ACHN (cell line): ENCODE measurements at regions not wholly inside any gene's neighbourhood (a gene's known extent, or its start where the extent isn't known, plus 50 kb on each side); places are given as distances from the start of the nearest gene placed in this dataset.

Experiments used
- DNase-seq: peaks from one replicate; pipeline ENCODE4 v3.0.0-alpha.2; 2015
- in situ Hi-C: cut with HindIII; loops from 2 replicates; pipeline ENCODE4 v1.10.0; 2017; ENCODE audit warnings: low sequenced_read_pairs, low pct_ligation_motif_present, low pct_unique_long_range_greater_than_20kb

GRCh38 chr14:101412739-101413138, 148.6 kb upstream of the DIO3 start:
- no peak for DNase-seq
- in situ Hi-C loops, result no loop called here

DNA sequence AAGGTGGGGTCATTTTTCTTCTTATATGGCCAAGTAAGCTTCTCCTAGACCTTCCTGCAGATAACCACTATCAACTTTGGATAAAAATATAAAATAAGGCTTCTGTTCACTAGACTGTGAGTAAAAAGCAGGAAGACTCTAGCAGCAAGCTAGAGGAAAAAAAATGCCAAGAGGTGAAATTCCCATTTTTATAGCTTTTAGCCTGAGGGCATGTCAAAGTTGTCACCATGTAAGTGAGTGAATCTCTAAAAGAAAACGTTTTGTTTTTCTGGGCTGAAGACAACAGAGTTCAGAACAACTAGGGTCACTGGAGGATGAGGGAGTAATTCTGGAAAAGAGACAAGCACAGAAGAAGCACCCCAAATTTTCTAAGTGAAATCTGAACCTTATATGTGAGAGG, 143.9 kb upstream of the DIO3 start:
- DNase-seq, result no peak
- in situ Hi-C loops, result no loop called here

DNA sequence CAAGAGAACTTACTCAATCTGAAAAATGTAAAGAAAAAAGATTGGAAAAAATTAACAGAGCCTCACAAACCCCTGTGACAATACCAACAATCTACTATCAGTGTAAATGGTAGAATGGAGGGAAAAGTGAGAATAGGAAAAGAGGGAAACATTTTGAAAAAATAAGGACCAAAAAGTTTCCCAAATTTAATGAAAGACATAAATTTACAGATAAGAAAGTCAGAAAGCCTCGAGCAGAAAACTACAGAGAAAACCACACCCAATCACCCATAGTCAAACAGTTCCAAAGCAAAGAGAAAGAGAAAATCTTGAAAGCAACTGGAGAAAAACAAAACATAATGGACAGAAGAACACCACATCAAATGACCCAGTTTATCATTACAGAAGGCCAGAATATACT, 142.7 kb upstream of the DIO3 start:
- no peak for DNase-seq
- in situ Hi-C loops, result no loop called here

- DNase-seq, result no peak
- in situ Hi-C loops, result no loop called here
Observed at GRCh38 chr14:101426466-101426865, 134.8 kb upstream of the DIO3 start.

- DNase-seq, result no peak
- in situ Hi-C loops, result no loop called here
Observed at GRCh38 chr14:101428409-101428808, 132.9 kb upstream of the DIO3 start.

GRCh38 chr14:101435546-101435945, 125.7 kb upstream of the DIO3 start:
- in situ Hi-C loops, result no loop called here

GRCh38 chr14:101439023-101439422, 122.3 kb upstream of the DIO3 start:
- in situ Hi-C loops, result no loop called here
- no peak for DNase-seq

More at GRCh38 chr14:101435546-101435945, 125.7 kb upstream of the DIO3 start:
- DNase-seq, result no peak

GRCh38 chr14:101440496-101440895, 120.8 kb upstream of the DIO3 start:
- DNase-seq, result no peak
- in situ Hi-C loops, result no loop called here

- in situ Hi-C loops, result no loop called here
- no peak for DNase-seq
Observed at GRCh38 chr14:101441710-101442109, 119.6 kb upstream of the DIO3 start.

- no peak for DNase-seq
Observed at GRCh38 chr14:101442451-101442850, 118.8 kb upstream of the DIO3 start.

GRCh38 chr14:101444116-101444515, 117.2 kb upstream of the DIO3 start:
- in situ Hi-C loops, result no loop called here
- DNase-seq, result no peak

More at GRCh38 chr14:101442451-101442850, 118.8 kb upstream of the DIO3 start:
- in situ Hi-C loops, result no loop called here

DNA sequence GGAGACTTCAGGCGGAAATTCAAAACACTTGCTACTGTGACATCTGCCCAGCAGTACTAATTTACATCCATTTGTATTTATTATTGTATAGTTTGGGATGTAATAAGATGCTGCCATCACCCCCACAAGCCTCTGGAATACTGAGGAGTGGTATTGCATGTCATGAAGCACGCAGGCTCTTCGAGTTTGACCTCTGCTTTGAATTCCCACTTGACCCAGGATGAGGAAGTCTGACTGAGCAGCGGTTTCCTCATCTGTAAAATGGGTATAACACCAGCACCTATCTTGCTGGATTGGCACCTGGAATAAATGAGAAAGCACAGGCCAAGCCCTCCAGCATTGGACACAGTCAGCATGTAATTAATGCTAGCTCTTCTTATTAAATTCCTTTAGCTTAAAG, 116.0 kb upstream of the DIO3 start:
- DNase-seq, result no peak

DNA sequence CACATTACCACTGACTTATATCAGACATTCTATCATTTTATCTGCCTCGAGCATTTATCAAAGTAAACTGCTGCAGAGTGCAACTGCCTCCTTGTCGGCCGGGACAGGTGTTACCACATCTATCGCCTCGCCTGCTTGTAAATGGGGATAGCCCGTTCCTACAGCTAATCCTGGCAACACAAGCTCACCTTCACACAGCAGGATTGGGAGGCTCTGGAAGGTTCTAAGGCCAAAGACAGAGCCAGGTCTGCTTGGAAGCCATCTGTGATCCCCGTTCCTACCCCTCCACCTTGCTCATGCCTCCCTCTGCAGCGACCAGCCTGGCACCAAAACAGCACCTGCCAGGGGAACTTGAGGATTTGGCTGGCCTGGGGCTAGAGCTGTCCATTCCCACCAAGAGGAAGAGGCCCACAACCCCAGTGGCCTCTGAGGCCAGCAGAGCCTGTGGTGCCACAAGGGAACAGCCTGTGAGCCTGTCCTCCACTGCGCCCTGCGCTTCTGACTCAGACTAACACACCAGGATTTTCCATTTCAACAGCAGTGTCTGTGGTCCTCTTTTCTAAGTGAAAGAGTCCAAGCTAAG, 114.8 kb upstream of the DIO3 start:
- in situ Hi-C loops, result no loop called here
- no peak for DNase-seq

More for the DNA sequence above, 116.0 kb upstream of the DIO3 start:
- in situ Hi-C loops, result no loop called here

GRCh38 chr14:101449114-101449513, 112.2 kb upstream of the DIO3 start:
- no peak for DNase-seq
- in situ Hi-C loops, result no loop called here

DNA sequence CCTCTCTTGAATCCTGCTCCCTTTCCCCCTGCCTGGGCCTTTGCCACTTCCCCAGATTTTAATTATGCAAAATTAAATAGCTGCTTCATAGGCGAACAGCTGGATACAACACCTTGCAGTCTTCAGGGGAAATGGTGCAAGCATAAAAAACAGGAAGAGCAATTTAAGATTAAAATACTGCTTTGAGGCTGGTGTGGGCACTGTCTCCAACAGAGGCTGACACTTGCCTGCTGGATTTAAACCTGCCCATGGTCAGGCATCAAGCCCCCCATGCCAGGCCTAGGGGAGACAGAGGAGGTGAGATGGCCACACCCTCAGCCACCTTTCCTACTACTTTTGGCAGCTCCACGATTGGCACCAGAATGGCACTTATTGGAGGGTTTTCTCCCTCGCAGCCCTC, 110.1 kb upstream of the DIO3 start:
- in situ Hi-C loops, result no loop called here
- no peak for DNase-seq

GRCh38 chr14:101453225-101453624, 108.1 kb upstream of the DIO3 start:
- DNase-seq, result no peak
- in situ Hi-C loops, result no loop called here

GRCh38 chr14:101454229-101454628, 107.1 kb upstream of the DIO3 start:
- DNase-seq, result no peak
- in situ Hi-C loops, result no loop called here

DNA sequence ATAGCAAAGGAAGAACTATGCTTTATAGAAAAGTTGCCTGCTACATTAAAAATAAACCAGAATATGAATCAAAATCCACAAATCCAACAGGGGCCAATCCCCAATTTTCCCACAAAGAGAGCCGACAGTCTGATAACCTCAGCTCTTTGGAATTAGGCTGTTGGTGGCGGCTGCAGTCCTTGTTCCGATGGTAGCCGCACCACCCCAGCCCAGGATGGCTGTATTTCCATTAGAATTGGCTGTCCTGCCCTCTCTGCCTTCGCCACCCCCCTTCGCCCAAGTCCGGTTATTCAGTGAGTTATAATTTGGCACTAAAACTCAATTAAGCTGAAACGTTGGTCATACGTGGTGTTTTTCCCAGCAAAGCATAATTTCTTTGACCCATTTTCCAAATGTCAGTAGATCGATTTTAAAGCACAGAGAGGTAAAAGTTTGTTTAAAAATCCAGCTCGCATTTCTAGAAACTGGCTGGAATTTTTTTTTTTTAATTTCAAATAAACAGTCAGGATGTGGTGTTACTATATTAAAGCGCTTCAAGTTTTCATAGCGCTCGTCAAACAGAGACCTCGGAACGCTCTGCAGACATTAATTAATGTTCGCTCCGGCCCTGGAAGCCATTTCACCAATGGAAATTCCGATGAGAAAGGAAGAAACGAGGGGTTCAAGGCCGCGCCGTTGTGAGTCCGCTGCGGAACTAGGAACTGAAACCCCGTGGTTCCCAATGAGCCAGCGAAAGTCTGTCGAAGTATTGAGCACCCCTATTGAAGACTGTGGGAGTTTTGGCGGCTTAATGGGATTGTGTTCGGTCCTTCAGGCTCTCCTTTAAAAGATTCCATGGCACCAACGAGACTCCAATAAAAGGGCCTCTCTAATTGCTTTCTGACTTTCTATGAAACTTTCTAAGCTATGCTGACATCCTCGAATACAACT, 104.8 kb upstream of the DIO3 start:
- no peak for DNase-seq
- in situ Hi-C loops, result no loop called here

GRCh38 chr14:101457301-101457935, 103.9 kb upstream of the DIO3 start:
- DNase-seq, result no peak
- in situ Hi-C loops, result no loop called here
